ENCODE measurements at regions not wholly inside any gene's neighbourhood (a gene's known extent, or its start where the extent isn't known, plus 50 kb on each side); places are given as distances from the start of the nearest gene placed in this dataset.

- DNase-seq (ENCODE audit: low read depth, low spot score) (no peak), ATAC-seq (no peak)
- Histone ChIP-seq H3K27ac (ENCODE audit: low read length) (no peak overlapping the region), H3K4me3 (ENCODE audit: low read depth in 2 of 2, low read length in 2 of 2) (no peak overlapping the region), H3K4me1 (ENCODE audit: control insufficient read depth, insufficient read depth, low read length) (no peaks in the 10 kb centered on the region), H3K27me3 (ENCODE audit: control insufficient read depth, insufficient read depth, low read length) (no peaks in the 10 kb centered on the region), H3K9me3 (ENCODE audit: control insufficient read depth, insufficient read depth, low read depth, low read length) (no peaks in the 10 kb centered on the region), H3K36me3 (ENCODE audit: control insufficient read depth, insufficient read depth, low read length) (no peaks in the 10 kb centered on the region; the same call in 1 of the 2 replicates)
- in situ Hi-C loops (cut with HindIII; ENCODE audit: low pct_unique_long_range_greater_than_20kb, low sequenced_read_pairs) (no loop called here), intact Hi-C loops (cut with micrococcal nuclease; ENCODE audit: unreplicated experiment) (no loop called here)
- TF ChIP-seq REST (IDR thresholded peaks at IDR 0.05; ENCODE audit: insufficient read depth in 1 of 2, low read depth in 2 of 2, low read length in 1 of 2), result no peak
- POLR2A ChIA-PET, result no interaction called here
- BruUV-seq (replicated peaks), result no TSS peak
- CTCF ChIA-PET, result no interaction called here
Observed at GRCh38 chr5:103373597-103374472, 115.3 kb downstream of the MACIR start.

GRCh38 chr5:103371046-103371607, 112.6 kb downstream of the MACIR start:
- ATAC-seq, result no peak
- Histone ChIP-seq H3K36me3 (ENCODE audit: control insufficient read depth, insufficient read depth, low read length) (no peaks in the 10 kb centered on the region; the same call in 1 of the 2 replicates), H3K27me3 (ENCODE audit: control insufficient read depth, insufficient read depth, low read length) (no peaks in the 10 kb centered on the region), H3K4me1 (ENCODE audit: control insufficient read depth, insufficient read depth, low read length) (no peaks in the 10 kb centered on the region), H3K4me3 (ENCODE audit: low read depth in 2 of 2, low read length in 2 of 2) (no peak overlapping the region), H3K27ac (ENCODE audit: low read length) (no peak overlapping the region), H3K9me3 (ENCODE audit: control insufficient read depth, insufficient read depth, low read depth, low read length) (no peaks in the 10 kb centered on the region)
- in situ Hi-C loops (cut with HindIII; ENCODE audit: low pct_unique_long_range_greater_than_20kb, low sequenced_read_pairs) (no loop called here), intact Hi-C loops (cut with micrococcal nuclease; ENCODE audit: unreplicated experiment) (no loop called here)
- no peak for DNase-seq (ENCODE audit: low read depth, low spot score)
- no TSS peak for BruUV-seq (replicated peaks)
- ChIA-PET POLR2A (no interaction called here), CTCF (no interaction called here)
- TF ChIP-seq TCF7L2 (IDR thresholded peaks at IDR 0.05; ENCODE audit: low read depth, low read length) (no peak), REST (IDR thresholded peaks at IDR 0.05; ENCODE audit: insufficient read depth in 1 of 2, low read depth in 2 of 2, low read length in 1 of 2) (no peak)

Measured in Panc1 (cell line).